Neural crest cell (in vitro differentiated cells): ENCODE measurements at regions not wholly inside any gene's neighbourhood (a gene's known extent, or its start where the extent isn't known, plus 50 kb on each side); places are given as distances from the start of the nearest gene placed in this dataset.

Source experiments
- DNase-seq: peaks from one replicate; pipeline ENCODE4 v3.0.0; 2021; ENCODE audit warnings: low read depth, mixed read lengths, low spot score
- H3K27ac Mint-ChIP-seq: one replicate; pipeline ENCODE4 v1.8.0; 2021; ENCODE audit warnings: mild to moderate bottlenecking, mixed read lengths; ENCODE audit not compliant: unreplicated experiment
- H3K27me3 Mint-ChIP-seq: 2 replicates; pipeline ENCODE4 v1.8.0; 2021; ENCODE audit warnings: low read depth, mild to moderate bottlenecking, mixed read lengths
- H3K36me3 Mint-ChIP-seq: 2 replicates; pipeline ENCODE4 v1.8.0; 2021; ENCODE audit warnings: low read depth, mild to moderate bottlenecking, mixed read lengths
- H3K4me1 Mint-ChIP-seq: 2 replicates; pipeline ENCODE4 v1.8.0; 2021; ENCODE audit warnings: mixed read lengths
- H3K4me3 Mint-ChIP-seq: one replicate; pipeline ENCODE4 v1.8.0; 2021; ENCODE audit warnings: mild to moderate bottlenecking, mixed read lengths
- H3K9me3 Mint-ChIP-seq: 2 replicates; pipeline ENCODE4 v1.8.0; 2021; ENCODE audit warnings: mixed read lengths
- CTCF ChIP-seq: fragments of 200-600 bp; sonication (generic); conservative IDR thresholded peaks from 2 replicates; pipeline ENCODE4 v1.5.0; 2021; ENCODE audit warnings: antibody characterized with exemption, mild to moderate bottlenecking

- no peaks in the 10 kb centered on the region for H3K27me3 Mint-ChIP-seq
Observed at GRCh38 chr1:204754821-204755220, 69.3 kb upstream of the LRRN2 start.

GRCh38 chr1:204756349-204756748, 70.8 kb upstream of the LRRN2 start:
- H3K36me3 Mint-ChIP-seq: no peaks in the 10 kb centered on the region
- no peak overlapping the region for H3K4me3 Mint-ChIP-seq
- TF ChIP-seq CTCF: no peak
- no peaks in the 10 kb centered on the region for H3K9me3 Mint-ChIP-seq
- peaks cover 4% of the 10 kb centered on the region for H3K4me1 Mint-ChIP-seq
- no peaks in the 10 kb centered on the region for H3K27me3 Mint-ChIP-seq
- no peak overlapping the region for H3K27ac Mint-ChIP-seq
- DNase-seq: no peak

More at GRCh38 chr1:204754821-204755220, 69.3 kb upstream of the LRRN2 start:
- H3K27ac Mint-ChIP-seq: no peak overlapping the region
- no peaks in the 10 kb centered on the region for H3K9me3 Mint-ChIP-seq
- H3K36me3 Mint-ChIP-seq: no peaks in the 10 kb centered on the region
- DNase-seq: no peak
- H3K4me1 Mint-ChIP-seq: peaks cover 15% of the 10 kb centered on the region
- TF ChIP-seq CTCF: no peak
- H3K4me3 Mint-ChIP-seq: no peak overlapping the region

- no peak overlapping the region for H3K4me3 Mint-ChIP-seq
- peaks cover 2% of the 10 kb centered on the region for H3K4me1 Mint-ChIP-seq
Observed at GRCh38 chr1:204756811-204757210, 71.3 kb upstream of the LRRN2 start.

GRCh38 chr1:204758601-204759000, 73.1 kb upstream of the LRRN2 start:
- no peaks in the 10 kb centered on the region for H3K36me3 Mint-ChIP-seq
- peaks cover 7% of the 10 kb centered on the region for H3K4me1 Mint-ChIP-seq
- H3K9me3 Mint-ChIP-seq: no peaks in the 10 kb centered on the region
- H3K27ac Mint-ChIP-seq: no peak overlapping the region
- H3K4me3 Mint-ChIP-seq: no peak overlapping the region
- no peak for DNase-seq
- TF ChIP-seq CTCF: no peak
- no peaks in the 10 kb centered on the region for H3K27me3 Mint-ChIP-seq

More at GRCh38 chr1:204756811-204757210, 71.3 kb upstream of the LRRN2 start:
- no peak for DNase-seq
- H3K27me3 Mint-ChIP-seq: no peaks in the 10 kb centered on the region
- H3K36me3 Mint-ChIP-seq: no peaks in the 10 kb centered on the region
- no peak for TF ChIP-seq CTCF
- H3K27ac Mint-ChIP-seq: no peak overlapping the region
- no peaks in the 10 kb centered on the region for H3K9me3 Mint-ChIP-seq

- no peak overlapping the region for H3K27ac Mint-ChIP-seq
- peaks cover 3% of the 10 kb centered on the region for H3K27me3 Mint-ChIP-seq
- H3K4me1 Mint-ChIP-seq: peaks cover 14% of the 10 kb centered on the region
- no peak for DNase-seq
- no peaks in the 10 kb centered on the region for H3K9me3 Mint-ChIP-seq
- H3K4me3 Mint-ChIP-seq: no peak overlapping the region
- no peaks in the 10 kb centered on the region for H3K36me3 Mint-ChIP-seq
- TF ChIP-seq CTCF: no peak
Observed at GRCh38 chr1:204760350-204760749, 74.8 kb upstream of the LRRN2 start.

- Mint-ChIP-seq H3K4me1 (peaks cover 14% of the 10 kb centered on the region), H3K4me3 (no peak overlapping the region), H3K27me3 (peaks cover 7% of the 10 kb centered on the region), H3K27ac (no peak overlapping the region), H3K36me3 (no peaks in the 10 kb centered on the region), H3K9me3 (no peaks in the 10 kb centered on the region)
- DNase-seq: no peak
- no peak for TF ChIP-seq CTCF
Observed at GRCh38 chr1:204760757-204761156, 75.2 kb upstream of the LRRN2 start.
